SW480 (cell line): ENCODE measurements at regions not wholly inside any gene's neighbourhood (a gene's known extent, or its start where the extent isn't known, plus 50 kb on each side); places are given as distances from the start of the nearest gene placed in this dataset.

Experiments
- DNase-seq: peaks from one replicate; pipeline ENCODE4 v3.0.0-alpha.2; 2016; ENCODE audit warnings: low spot score

DNA sequence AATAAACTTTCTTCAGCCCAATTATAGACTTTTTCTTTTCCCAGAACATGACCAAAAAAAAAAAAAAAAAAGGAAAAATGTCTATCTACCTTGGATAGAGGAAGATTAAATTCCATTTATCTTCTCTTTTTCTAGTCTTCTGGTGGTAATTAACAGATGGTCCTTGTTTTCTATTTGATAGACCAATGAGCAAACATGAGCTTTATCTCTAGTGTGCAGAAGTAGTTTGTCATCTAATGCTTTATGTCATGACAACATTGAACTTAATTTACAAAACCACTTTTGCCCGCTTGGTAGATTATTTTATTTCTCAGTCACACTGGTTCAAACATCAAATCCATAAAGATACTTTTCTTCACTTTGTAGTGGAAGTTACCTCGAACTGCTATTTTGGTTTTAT lies 69.5 kb upstream of the ELL2 start:
- no peak for DNase-seq

DNA sequence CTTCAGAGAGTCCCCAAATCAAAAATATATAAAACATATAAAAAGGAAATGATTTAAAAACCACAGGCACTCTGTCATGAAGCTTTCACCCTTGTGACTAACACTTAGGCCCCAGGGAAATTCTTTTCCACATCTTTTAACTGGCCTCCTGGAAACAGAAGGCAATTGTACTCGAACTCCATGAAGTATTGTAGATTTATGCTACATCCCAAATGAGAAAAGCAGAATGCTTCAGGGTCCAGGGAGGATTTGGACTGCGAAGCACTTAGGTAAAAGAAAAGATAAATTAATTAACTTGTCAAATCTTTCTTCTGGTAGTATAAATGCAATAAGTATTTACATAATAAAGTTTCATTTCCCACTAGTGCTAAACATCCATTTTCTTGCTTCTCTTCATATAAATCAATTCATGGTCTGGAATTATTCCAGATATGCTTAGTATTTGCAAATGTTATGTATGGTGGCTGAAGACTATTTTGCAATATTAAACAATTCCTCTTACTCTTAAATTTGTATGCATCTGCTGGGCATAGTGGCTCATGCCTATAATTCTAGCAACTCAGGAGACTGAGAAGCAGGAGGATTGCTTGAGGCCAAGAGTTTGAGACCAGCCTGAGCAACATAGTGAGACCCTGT lies 64.9 kb upstream of the ELL2 start:
- DNase-seq, result no peak

DNA sequence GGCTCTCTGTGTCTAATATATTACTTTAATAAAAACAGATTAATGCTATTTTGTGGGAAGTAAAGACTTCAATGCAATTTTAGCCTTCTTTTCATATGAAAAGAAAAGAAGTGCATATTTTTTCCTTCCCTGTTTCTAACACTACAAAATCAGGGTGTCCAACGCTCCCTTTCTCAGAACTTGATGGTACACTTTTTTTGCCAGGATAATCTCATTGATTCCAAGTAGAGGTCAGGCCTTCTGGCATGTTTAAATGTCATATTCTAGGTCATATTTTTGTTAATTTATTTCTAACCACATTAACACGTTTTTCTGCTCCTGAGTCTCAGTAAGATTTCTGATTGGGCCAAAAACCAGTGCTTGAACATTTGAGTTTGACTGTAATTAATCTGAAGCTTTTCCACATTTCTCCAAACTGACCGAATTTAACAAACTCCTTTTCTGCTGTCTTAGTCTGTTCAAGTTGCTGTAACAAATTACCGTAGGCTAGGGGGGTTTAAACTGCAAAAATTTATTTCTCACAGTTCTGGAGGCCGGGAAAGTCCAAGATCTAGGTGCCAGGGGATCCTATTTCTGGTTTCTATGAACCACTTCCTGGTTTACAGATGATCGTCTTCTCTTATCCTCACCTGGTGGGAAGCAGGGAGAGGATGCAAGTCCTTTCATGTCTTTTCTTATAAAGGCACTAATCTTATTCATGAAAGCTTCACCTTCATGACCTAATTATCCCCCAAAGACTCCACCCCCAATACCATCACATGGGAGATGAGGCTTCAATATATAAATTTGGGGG lies 63.2 kb upstream of the ELL2 start:
- no peak for DNase-seq

DNA sequence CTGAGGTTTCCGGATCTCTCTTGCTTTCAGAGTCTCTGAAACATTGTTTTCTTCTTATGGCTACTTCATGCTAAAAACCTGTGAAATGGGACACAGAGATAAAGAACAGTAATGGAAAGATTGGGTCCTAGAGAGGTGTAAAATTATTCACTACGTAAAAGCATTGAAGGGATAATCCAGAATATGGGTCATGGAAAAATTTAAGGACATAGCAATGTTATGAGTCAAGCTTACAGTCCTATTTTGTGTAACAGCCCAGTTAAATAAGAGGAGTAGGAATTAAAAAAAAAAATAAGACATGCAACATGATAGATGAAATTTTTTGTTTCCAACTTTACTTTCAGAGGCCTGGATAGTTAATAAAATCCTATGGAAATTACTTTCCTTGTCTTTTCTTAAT lies 61.9 kb upstream of the ELL2 start:
- no peak for DNase-seq

DNA sequence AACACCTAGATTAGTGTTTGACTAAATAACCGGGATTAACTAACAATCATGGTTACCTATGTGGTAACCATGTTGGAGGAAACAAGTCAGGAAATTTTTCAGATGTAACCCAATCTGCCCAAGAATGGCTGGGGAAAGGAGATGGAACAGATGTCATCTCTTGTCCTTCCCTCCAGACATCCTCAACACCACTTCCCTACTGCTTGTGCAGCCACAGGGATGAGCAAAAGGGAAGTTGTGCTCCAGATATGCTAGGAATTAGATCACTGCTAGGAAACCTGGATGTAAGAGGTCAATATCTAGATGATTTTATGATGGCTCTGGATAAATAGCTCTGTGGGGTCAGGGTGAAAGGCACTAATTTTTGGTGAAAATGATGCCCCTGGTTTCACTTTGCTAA lies 61.3 kb upstream of the ELL2 start:
- DNase-seq, result no peak

DNA sequence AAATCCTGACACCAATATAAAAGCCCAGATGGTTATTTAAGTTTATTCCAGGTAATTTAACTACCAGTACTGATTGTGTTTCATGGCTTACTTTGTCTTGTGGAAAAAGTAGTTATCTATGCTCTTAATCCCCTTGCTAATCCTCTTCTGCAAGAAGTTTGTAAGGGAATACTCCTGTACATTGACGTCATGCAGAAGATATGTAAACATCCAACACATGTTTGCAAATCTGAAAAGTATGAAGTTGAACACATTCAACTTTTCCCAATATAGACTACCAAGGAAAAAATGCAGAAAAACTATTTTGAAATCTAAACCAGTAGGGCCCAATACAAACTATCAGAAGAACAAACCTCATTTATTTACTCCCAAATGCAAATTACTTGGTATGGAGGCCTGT lies 56.3 kb upstream of the ELL2 start:
- no peak for DNase-seq

DNA sequence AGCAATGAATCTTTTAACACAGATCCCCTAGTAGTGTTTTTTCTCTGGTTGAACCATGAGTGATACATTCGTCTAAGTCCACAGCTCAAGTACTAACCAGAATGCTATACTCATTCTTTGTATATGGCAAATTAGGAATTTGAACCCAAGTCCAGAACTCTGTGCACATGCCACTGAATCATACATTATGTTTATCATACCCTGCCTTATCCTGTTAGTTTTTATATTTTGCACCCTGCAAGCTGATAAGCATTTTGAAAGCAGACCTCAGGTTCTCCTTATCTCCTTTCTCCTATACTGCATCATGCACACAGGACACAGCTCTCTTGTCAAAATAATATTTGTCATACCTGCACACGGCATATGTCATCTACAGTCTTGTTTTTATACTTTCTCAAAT lies 54.6 kb upstream of the ELL2 start:
- DNase-seq, result no peak

DNA sequence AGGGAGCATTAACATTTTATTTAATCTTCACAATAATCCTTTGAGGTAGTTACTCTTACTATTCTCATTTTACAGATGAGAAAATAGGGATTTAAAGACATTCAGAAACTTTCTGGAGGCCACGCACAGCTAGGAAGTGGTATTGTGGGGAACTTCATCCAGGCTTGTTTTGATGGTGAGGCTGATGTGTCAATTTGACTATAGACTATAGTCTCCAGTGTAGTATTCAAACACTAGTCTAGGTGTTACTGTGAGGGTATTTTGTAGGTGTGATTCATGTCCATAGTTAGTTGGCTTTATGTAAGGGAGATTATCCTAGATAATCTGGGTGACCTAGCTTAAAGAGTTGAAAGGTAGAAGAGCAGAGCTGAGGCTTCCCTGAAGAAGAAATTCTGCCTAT lies 54.1 kb upstream of the ELL2 start:
- DNase-seq, result no peak

DNA sequence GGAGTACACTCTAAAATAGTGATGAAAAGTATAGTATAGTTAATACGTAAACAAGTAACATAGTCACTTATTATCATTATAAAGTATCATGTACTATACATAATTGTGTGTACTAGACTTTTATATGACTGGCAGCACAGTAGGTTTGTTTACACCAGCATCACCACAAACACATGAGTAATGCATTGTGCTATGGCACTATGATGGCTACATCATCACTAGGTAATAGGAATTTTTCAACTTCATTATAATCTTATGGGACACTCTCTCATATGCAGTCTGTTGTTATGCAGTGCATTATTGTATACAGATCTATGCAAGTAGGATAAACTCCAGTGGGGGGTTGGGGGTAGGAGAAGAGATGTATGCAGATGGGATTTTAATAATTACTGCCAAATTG lies 52.7 kb upstream of the ELL2 start:
- no peak for DNase-seq

DNA sequence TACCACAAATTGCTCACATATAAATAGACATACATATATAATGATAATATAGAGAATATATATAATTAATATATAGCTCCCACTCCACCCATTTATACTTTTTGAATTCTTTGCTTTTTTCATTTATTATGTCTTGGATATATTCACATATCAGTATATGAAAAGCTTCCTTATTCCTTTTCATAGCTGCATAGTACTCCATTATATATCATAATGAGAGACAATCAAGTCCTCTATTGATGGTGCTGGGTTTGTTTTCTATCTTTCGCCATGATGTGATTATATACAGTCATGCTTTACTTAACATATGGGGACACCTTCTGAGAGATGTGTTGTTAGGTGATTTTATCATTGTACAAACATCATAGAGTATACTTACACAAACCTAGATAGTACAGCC lies 51.6 kb upstream of the ELL2 start:
- no peak for DNase-seq

DNA sequence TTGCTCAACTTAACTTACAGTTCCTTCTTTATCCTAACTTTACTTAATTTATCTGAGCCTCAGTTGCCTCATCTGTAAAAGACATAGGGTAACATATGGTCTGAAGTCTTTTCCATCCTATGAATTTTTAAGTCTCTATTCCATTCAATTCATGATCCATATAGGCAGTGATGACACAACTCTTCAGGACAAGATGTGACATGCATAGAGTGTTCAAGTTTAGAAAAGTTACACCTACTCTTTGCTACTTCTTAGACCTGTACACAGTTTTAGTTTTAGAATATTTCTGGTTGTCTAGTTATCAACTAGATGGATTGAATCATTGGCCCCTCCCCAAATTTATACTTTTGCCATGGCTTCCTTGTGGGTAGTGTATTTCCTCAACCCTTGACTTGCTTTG lies 50.7 kb upstream of the ELL2 start:
- no peak for DNase-seq
